A673 (cell line): ENCODE measurements at regions not wholly inside any gene's neighbourhood (a gene's known extent, or its start where the extent isn't known, plus 50 kb on each side); places are given as distances from the start of the nearest gene placed in this dataset.

Source experiments
- EZH2 ChIP-seq: fragments of 200-600 bp; sonication (generic); IDR thresholded peaks from 2 replicates; pipeline ENCODE4 v1.6.1; 2017; ENCODE audit warnings: borderline replicate concordance, low read depth, mild to moderate bottlenecking, mixed read lengths, antibody characterized with exemption, low read length; ENCODE audit not compliant: poor library complexity, severe bottlenecking
- TF ChIP-seq, protein P1 (sequence below): fragments of 300-800, 200-600 bp; sonication (generic); conservative IDR thresholded peaks from 2 replicates; pipeline ENCODE4 v1.5.1; 2017; ENCODE audit warnings: low read depth, mild to moderate bottlenecking, antibody characterized with exemption, low read length, moderate library complexity, mixed read lengths

DNA sequence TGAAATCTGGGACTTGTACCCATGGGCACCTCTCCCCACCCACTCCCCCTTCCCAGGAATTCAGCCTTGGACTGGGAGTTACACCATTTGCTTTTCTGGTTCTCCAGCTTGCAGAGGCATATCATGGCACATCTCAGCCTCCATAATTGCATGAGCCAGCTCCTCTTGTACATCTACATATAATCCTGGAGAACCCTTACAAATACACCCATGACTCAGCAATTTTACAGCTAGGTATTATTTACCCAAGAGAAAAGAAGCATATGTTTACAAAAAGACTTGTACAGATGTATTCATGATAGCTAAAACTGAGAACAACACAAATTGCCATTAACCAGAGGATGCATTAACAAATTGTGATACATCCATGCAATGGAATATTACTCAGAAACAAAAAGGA, 58.4 kb downstream of the RPLP1 start:
- TF ChIP-seq, protein P1, sequence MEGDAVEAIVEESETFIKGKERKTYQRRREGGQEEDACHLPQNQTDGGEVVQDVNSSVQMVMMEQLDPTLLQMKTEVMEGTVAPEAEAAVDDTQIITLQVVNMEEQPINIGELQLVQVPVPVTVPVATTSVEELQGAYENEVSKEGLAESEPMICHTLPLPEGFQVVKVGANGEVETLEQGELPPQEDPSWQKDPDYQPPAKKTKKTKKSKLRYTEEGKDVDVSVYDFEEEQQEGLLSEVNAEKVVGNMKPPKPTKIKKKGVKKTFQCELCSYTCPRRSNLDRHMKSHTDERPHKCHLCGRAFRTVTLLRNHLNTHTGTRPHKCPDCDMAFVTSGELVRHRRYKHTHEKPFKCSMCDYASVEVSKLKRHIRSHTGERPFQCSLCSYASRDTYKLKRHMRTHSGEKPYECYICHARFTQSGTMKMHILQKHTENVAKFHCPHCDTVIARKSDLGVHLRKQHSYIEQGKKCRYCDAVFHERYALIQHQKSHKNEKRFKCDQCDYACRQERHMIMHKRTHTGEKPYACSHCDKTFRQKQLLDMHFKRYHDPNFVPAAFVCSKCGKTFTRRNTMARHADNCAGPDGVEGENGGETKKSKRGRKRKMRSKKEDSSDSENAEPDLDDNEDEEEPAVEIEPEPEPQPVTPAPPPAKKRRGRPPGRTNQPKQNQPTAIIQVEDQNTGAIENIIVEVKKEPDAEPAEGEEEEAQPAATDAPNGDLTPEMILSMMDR, result no peak
- no peak for TF ChIP-seq EZH2
